MV-4-11 (cell line): ENCODE measurements at regions not wholly inside any gene's neighbourhood (a gene's known extent, or its start where the extent isn't known, plus 50 kb on each side); places are given as distances from the start of the nearest gene placed in this dataset.
"Not testable (repeated sequence)": the region's sequence is repeated elsewhere in the genome, so short reads cannot be mapped to it uniquely, and the experiment has no call there.

Experiments used
- DNase-seq: peaks from one replicate; lab custom pipeline; 2025; lab: John Stamatoyannopoulos, UW

GRCh38 chr2:56515399-56515798 lies 331.6 kb downstream of the CCDC85A start:
- DNase-seq, result no peak

DNA sequence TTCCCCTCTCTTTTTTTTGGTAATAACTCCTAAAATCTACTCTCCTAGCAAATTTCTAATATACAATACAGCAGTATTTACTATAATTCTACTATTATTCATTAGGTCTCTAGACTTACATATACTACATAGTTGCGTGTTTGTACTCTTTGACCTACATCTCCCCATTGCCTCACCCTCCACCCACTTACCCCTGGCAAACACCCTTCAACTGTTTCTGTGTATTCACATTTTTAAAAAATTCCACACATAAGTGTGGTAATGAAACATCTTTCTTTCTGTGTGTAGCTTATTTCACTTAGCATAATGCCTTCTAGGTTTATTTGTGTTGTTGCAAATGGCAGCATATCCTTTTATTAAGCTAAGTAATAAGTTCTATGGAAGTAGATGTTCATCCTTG lies 336.0 kb downstream of the CCDC85A start:
- DNase-seq, result no peak

- DNase-seq, result no peak
Measured at GRCh38 chr2:56522605-56523089, 338.9 kb downstream of the CCDC85A start.

DNA sequence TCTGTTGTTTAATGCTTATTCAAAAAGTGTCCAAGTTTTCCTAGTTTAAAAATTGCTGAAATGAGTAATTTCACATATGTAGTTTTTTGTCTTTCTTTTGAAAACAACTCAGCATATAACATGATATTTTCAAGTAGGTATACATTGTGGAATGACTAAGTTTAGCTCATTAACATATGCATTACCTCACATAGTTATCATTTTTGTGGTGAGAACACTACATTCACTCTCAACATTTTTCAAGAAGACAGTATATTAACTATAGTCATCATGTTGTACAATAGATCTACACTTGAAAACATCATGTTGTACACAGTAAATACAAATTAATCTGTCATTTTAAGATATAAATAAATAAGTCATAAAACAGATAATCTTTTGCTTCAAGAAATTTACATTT lies 340.0 kb downstream of the CCDC85A start:
- no peak for DNase-seq

DNA sequence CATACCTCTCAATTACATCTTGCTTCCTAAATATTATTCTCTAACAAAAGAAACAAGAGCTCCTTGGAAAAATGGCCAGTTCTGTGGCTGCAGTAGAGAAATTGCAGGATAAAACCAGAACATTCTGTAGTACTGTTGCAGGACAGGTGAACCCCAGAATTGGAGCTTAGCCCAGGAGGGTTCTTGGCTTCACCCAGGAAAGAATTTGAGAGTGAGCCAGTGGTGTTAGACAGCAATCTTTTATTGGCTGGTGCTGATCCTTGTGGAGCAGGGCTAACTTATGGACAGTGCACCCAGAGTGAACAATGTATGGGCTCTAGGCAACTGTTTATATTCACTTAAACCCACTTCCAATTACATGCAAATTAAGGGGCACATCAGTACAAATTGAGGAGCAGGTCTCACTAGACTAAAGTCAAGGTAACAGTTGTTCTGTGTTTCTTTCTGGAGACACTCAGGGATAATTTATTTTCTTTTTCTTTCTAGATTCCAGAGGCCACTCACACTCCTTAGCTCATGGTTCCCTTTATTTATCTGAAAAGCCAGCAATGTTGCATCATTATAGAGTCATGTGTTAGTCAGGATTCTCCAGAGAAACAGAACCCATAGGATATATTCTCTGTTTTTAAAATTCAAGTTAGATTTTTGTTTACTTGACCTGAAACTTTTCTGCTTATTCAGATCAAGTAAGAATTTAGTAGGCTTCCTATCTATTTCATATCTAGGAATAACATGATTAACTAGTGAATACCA lies 348.1 kb downstream of the CCDC85A start:
- DNase-seq, result no peak

DNA sequence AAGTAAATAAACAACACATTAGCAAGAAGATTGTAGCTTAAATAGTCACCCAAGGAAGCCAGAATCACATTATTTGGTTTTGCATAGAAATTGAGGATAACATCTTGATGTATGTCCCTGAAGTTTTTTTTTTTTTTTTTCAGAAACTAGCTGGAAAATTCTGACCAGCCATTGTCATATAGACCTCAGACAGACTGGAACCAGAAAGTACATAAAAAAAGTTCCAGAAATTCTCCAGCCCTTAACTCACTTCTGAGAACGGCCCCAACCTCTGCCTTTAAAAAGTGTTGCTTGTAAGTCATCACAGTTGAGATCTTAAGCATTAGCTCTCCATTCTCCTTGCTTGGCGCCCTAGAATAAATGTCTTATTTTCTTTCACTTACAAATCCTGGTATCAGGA lies 350.5 kb downstream of the CCDC85A start:
- no peak for DNase-seq

DNA sequence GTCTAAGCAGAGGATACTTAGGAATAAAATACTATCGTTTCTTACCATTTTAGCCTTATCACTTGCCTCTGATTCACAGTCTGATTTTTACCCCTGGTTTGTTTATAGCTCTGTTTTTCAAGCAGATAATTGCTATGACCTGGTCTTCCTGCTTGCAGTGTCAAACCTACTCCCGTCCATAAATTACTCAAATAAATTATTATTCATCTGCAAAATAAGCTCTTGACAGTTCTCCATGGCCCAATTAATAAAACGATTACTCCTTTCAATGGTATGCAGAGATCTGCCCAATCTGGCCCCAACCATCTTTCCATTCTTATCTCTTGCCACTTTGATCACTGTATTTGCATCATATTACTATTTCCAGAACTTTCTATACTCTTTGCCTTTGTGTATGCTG lies 354.0 kb downstream of the CCDC85A start:
- no peak for DNase-seq

GRCh38 chr2:56539618-56540017 lies 355.8 kb downstream of the CCDC85A start:
- DNase-seq, result no peak

- DNase-seq, result no peak
Measured at GRCh38 chr2:56540467-56540866, 356.7 kb downstream of the CCDC85A start.

GRCh38 chr2:56540916-56541315 lies 357.1 kb downstream of the CCDC85A start:
- DNase-seq, result no peak

DNA sequence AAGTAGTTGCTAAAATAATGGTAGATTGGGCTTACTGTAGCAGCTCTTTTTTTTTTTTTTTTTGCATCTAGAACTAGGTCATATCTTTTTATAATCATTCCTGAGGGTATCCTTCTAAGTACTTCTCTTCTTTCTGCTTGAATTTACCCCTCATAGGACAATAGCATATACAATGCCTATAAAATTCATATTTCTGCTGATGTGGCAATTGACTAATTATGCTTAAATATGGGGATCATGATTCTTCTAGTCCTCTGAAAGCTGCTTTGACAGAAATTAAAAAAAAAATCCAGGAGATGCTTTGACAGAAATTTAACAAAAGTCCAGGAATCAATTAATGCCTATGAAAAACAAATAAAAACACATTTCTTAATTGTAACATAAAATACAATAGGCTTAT lies 358.4 kb downstream of the CCDC85A start:
- DNase-seq, result no peak

GRCh38 chr2:56565143-56565542 lies 381.4 kb downstream of the CCDC85A start:
- DNase-seq, result no peak

DNA sequence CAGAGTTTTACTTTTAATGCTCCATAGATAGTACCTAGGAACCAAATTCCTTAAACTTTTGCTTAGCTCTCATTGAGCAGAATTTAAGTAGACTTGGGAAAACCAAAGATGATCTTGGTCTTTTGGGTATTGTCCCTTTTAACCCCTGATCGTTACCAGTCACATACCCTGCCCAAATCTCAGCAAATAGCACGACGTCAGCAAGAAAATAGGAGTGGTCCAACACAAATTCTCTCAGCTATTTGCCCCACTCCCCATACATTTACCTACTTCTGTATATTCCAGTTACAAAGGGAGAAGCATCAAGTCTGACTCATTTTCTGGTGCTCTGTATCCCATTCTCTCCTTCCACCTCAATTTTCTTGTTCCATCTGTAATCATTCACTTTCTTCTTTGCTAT lies 387.3 kb downstream of the CCDC85A start:
- no peak for DNase-seq

- DNase-seq, result no peak
Measured at GRCh38 chr2:56576001-56576400, 392.2 kb downstream of the CCDC85A start.

DNA sequence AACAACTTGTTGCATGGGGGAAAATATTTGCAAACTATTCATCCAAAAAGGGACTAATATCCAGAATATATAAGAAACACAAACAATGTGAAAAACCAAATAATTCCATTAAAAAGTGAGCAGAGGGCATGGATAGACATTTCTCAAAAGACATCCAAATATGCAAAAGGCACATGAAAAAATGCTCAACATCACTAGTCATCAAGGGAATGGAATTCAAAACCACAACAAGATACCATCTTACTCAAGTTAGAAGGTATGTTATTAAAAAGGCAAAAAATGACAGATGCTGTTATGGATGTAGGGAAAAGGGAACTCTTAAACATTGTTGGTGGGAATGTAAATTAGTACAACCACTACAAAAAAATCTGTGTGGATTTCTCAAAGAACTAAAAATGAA lies 396.5 kb downstream of the CCDC85A start:
- no peak for DNase-seq

DNA sequence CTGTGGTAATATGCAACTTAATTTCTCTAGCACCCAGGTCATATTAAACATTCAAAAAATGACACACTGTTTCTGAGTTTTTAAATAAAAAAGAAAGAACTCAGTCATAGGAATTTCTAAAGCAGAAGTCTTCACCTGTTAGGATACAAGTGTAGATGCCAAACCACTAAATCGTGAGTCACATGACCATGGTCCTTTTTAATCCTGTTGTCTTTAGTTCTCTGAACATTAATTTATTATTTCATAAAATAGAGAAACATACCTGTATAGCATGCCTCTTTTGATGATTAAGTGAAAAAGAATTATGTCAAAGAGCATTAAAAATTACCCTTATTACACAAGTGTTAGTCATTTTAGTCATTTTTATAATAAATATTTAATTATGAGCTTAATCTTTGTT lies 398.8 kb downstream of the CCDC85A start:
- DNase-seq, result no peak

DNA sequence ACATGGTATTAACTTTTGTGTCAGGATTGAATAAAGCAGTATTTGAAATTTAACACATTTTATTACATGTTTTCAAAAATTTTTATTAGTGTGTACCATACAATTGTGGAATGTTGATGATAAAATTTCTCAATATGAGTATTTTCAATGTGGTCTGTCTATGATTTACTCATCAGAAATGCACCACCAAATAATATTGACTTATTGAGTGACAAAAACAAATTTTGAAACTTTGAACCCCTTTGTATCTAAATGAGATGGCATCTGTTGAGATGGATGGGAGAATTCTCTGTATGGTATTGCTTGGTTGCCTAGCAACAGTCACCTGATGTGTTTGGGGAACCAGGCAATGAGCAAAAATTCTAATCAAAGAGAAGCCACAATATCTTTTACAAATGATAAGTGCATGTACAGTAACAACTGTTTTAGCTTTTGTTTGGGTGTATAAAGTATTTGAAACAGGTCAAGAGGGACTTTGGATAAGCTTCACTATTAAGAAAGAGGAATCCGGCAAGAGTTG lies 400.1 kb downstream of the CCDC85A start:
- DNase-seq, result no peak

GRCh38 chr2:56587456-56587855 lies 403.7 kb downstream of the CCDC85A start:
- no peak for DNase-seq

- DNase-seq, result no peak
Measured at GRCh38 chr2:56589194-56589593, 405.4 kb downstream of the CCDC85A start.

DNA sequence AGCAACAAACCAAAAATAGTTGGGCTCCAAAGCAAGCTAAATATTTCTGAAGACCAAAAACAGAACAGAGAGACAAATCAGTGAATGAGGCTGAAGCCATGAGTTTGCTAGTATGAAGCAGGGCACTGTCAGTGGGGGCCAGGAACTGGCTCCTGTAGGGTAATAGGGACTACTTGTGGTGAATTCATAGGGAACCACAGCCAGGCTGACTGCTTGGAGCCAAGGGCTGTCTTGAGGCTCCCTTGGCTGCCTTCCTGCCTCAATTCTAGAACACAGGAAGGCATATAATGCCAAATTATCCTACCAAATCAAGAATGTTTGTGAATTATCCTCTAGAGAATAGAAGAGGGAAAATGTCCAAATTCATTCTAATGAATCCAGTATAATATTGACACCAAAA lies 406.0 kb downstream of the CCDC85A start:
- DNase-seq, result no peak

DNA sequence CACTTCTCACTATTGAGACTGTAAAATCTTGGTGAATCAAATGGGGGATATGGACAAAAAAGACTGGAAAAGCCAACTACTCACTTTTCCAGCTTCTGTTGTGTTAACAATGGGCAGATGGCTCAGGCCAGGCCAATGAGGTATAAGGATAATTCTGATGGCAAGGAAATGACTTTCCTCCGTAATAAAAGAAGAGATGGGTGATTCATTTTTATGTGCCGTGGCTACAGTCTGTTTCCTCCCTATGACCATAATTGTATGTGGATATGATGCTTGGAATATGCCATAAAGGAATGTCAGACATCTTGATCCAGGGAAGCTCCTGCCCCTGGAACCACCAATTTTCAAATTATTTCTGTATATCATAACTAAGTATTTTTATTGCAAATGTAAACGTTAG lies 406.8 kb downstream of the CCDC85A start:
- DNase-seq, result no peak

- not testable (repeated sequence) for DNase-seq
Measured at GRCh38 chr2:56606086-56606485, 422.3 kb downstream of the CCDC85A start.

GRCh38 chr2:56613254-56613653 lies 429.5 kb downstream of the CCDC85A start:
- DNase-seq, result peak; percentile 81

- no peak for DNase-seq
Measured at GRCh38 chr2:56613920-56614319, 430.1 kb downstream of the CCDC85A start.
